Sigmoid colon (tissue), 6 donors: ENCODE measurements at regions not wholly inside any gene's neighbourhood (a gene's known extent, or its start where the extent isn't known, plus 50 kb on each side); places are given as distances from the start of the nearest gene placed in this dataset.

Source experiments
- DNase-seq: peaks from one replicate; pipeline ENCODE4 v3.0.0-alpha.2; 2019
- H3K27ac ChIP-seq, 4 donors: fragments of 200-600 bp; sonication (generic); one replicate each; pipeline ENCODE4 v1.5.1; 2016 to 2019; ENCODE audit warnings: mild to moderate bottlenecking in 1 of 4
- H3K27me3 ChIP-seq, 3 donors: fragments of 200-600 bp; sonication (generic); one replicate each; pipeline ENCODE4 v1.5.1; 2019; ENCODE audit warnings: mild to moderate bottlenecking in 1 of 3
- H3K36me3 ChIP-seq, 4 donors: fragments of 200-600 bp; sonication (generic); one replicate each; pipeline ENCODE4 v1.5.1; 2016 to 2019
- H3K4me1 ChIP-seq, 4 donors: fragments of 200-600 bp; sonication (generic); one replicate each; pipeline ENCODE4 v1.5.1; 2017 to 2019
- H3K4me3 ChIP-seq, 4 donors: fragments of 200-600 bp; sonication (generic); one replicate each; pipeline ENCODE4 v1.5.1; 2017 to 2019; ENCODE audit warnings: mild to moderate bottlenecking in 2 of 4, moderate library complexity in 1 of 4
- H3K9me3 ChIP-seq, 4 donors: fragments of 200-600 bp in 3 of 4; sonication (generic) in 3 of 4; one replicate each; pipeline versions ENCODE4 v1.5.1 to v1.6.1; 2013 to 2019
- CTCF ChIP-seq, 4 experiments: fragments of 450-650 bp in 3 of 4; fragments of 200-600 bp in 1 of 4; IDR thresholded peaks; one replicate each; pipeline ENCODE4 v1.5.1; 2016 to 2019; ENCODE audit warnings: antibody characterized with exemption in 4 of 4, mild to moderate bottlenecking in 3 of 4, moderate library complexity in 2 of 4
- EP300 ChIP-seq, 4 donors: sonication (generic); formaldehyde crosslinking; IDR thresholded peaks; one replicate each; pipeline ENCODE4 v1.6.1; 2017; ENCODE audit warnings: antibody characterized with exemption in 4 of 4
- POLR2A ChIP-seq, 2 donors: fragments of 450-650 bp; IDR thresholded peaks; one replicate each; pipeline ENCODE4 v1.6.1; 2016; ENCODE audit warnings: antibody characterized with exemption in 2 of 2, mild to moderate bottlenecking in 2 of 2, moderate library complexity in 2 of 2
- POLR2AphosphoS5 ChIP-seq, 4 donors: sonication (generic); formaldehyde crosslinking; IDR thresholded peaks; one replicate each; pipeline ENCODE4 v1.6.1; 2017; ENCODE audit warnings: antibody characterized with exemption in 4 of 4
- WGBS, 2 donors: extraction: QIAGEN DNeasy Blood & Tissue Kit; methylation state at CpG; one replicate each; pipeline ENCODE4 v1.1.7; 2013; 5-methylcytosine and 5-hydroxymethylcytosine counted together
- intact Hi-C: fragments of 100-400 bp; cut with DNase I; formaldehyde crosslinking; loops from one replicate; pipeline ENCODE4 v1.15.1; 2023
- donor health status: healthy with polysubstance abuse.
- donor health status: healthy.

DNA sequence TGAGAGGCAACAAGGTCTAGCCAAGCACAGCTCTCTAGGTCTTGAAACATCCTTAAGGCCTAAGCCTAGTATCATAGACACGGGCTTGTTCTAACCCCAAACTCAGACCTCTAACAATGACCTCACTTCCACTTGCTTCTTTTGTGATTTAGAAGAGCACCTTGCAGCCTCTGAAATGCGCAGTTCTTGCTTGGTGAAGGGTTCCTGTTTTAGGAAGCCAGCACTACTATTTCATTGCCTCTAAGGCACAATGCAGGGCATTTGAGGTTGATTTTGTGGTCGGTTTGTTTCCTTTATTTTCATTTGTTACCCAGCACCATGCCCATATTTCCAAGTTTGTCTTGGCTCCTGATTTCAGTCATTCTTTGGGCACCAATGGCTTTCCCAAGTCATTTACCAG, 117.0 kb upstream of the CYP1B1 start:
- H3K9me3 ChIP-seq = no peaks in the 10 kb centered on the region
- no peaks in the 10 kb centered on the region for H3K36me3 ChIP-seq
- 53 to 88% methylated on average over 3 of the region's 3 CpGs for WGBS, 2 donors
- no peak for DNase-seq
- intact Hi-C loops = no loop called here
- H3K4me3 ChIP-seq = no peak overlapping the region
- H3K4me1 ChIP-seq = peaks cover 0 to 14% (median 6%) of the 10 kb centered on the region in 4 donors
- no peak overlapping the region for H3K27ac ChIP-seq
- TF ChIP-seq POLR2AphosphoS5 (IDR thresholded peaks at IDR 0.05) (no peak), POLR2A (IDR thresholded peaks at IDR 0.05) (no peak), CTCF (IDR thresholded peaks at IDR 0.05) (no peak), EP300 (IDR thresholded peaks at IDR 0.05) (no peak)
- H3K27me3 ChIP-seq = no peaks in the 10 kb centered on the region

- intact Hi-C loops = no loop called here
- peaks cover 0 to 24% (median 16%) of the 10 kb centered on the region in 4 donors for H3K4me1 ChIP-seq
- H3K9me3 ChIP-seq = no peaks in the 10 kb centered on the region
These were observed 116.1 kb upstream of the CYP1B1 start for GRCh38 chr2:38192046-38192445.

DNA sequence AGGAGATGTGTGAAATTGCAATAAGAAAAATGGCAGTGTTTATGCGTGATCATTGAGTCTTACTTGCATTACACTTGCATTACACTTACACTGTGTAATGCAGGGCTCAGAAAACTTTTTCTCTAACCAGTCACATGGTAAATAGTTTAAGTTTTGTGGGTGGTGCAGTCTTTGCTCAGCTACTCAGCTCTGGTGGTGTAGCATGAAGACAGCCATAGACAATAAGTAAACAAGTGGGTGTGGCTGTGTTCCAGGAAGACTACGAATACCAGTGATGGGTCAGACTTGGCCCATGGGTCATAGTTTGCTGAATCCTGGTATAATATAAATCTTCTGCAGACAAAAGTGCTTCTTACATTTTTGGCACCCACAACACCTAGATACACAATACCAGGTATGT, 115.6 kb upstream of the CYP1B1 start:
- no peak overlapping the region for H3K27ac ChIP-seq
- peaks cover 0 to 26% (median 17%) of the 10 kb centered on the region in 4 donors for H3K4me1 ChIP-seq
- no peaks in the 10 kb centered on the region for H3K27me3 ChIP-seq
- 57 to 81% methylated on average over 2 of the region's 2 CpGs for WGBS, 2 donors
- DNase-seq = no peak
- intact Hi-C loops = no loop called here
- H3K36me3 ChIP-seq = no peaks in the 10 kb centered on the region
- TF ChIP-seq CTCF (IDR thresholded peaks at IDR 0.05) (no peak), POLR2A (IDR thresholded peaks at IDR 0.05) (no peak), POLR2AphosphoS5 (IDR thresholded peaks at IDR 0.05) (no peak), EP300 (IDR thresholded peaks at IDR 0.05) (no peak)
- H3K9me3 ChIP-seq = no peaks in the 10 kb centered on the region
- no peak overlapping the region for H3K4me3 ChIP-seq

More at GRCh38 chr2:38192046-38192445, 116.1 kb upstream of the CYP1B1 start:
- H3K27ac ChIP-seq = no peak overlapping the region
- TF ChIP-seq CTCF (IDR thresholded peaks at IDR 0.05) = no peak
- TF ChIP-seq EP300 (IDR thresholded peaks at IDR 0.05) = no peak
- TF ChIP-seq POLR2AphosphoS5 (IDR thresholded peaks at IDR 0.05) = no peak
- TF ChIP-seq POLR2A (IDR thresholded peaks at IDR 0.05) = no peak
- no peak for DNase-seq
- H3K27me3 ChIP-seq = no peaks in the 10 kb centered on the region
- no peak overlapping the region for H3K4me3 ChIP-seq
- H3K36me3 ChIP-seq = no peaks in the 10 kb centered on the region

DNA sequence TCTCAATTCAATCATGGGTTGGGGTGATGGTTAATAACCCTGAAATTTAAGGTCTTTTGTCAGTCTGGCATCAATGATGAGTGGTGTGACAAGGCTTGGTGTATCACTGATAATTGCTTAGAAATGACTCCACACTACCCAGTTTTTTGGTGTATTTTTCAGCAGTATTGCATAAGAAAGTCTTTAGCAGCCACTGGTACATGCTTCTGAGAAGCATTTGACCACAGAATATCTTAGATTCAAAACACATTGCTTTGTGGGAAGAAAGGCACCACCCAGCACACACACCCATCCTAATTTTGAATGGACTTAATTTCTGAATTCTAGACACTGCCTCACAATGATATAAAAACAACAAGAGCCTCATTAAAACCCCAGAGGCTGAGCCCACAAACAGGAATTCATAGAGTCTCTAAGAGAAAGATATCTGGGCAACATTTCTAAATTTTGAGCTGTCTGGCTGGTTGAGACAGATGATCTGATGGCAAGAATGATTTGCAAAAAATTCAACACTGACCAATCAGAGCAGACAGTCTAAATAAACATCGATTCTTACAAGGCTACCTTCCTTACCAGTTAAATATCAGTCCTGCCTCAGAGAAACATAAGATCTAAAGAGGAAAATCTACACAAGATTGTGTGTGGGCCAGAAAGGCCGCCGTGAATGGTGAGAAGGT, 114.7 kb upstream of the CYP1B1 start:
- TF ChIP-seq CTCF (IDR thresholded peaks at IDR 0.05) (no peak), EP300 (IDR thresholded peaks at IDR 0.05) (no peak), POLR2AphosphoS5 (IDR thresholded peaks at IDR 0.05) (no peak), POLR2A (IDR thresholded peaks at IDR 0.05) (no peak)
- no peaks in the 10 kb centered on the region for H3K27me3 ChIP-seq
- WGBS, 2 donors = 96 to 98% methylated on average over 3 of the region's 3 CpGs
- H3K9me3 ChIP-seq = no peaks in the 10 kb centered on the region
- intact Hi-C loops = no loop called here
- H3K36me3 ChIP-seq = no peaks in the 10 kb centered on the region
- H3K4me3 ChIP-seq = no peak overlapping the region
- peak overlapping the region in 1 of 4 donors; percentile 20 for H3K27ac ChIP-seq
- peaks cover 0 to 30% (median 17%) of the 10 kb centered on the region in 4 donors for H3K4me1 ChIP-seq
- DNase-seq = no peak
